ENCODE measurements at regions not wholly inside any gene's neighbourhood (a gene's known extent, or its start where the extent isn't known, plus 50 kb on each side); places are given as distances from the start of the nearest gene placed in this dataset.

- no peak for ATAC-seq
These were observed 191.3 kb downstream of the MID1IP1 start for GRCh38 chrX:38992441-38993096.

- ATAC-seq = no peak
These were observed 192.2 kb downstream of the MID1IP1 start for GRCh38 chrX:38993500-38993899.

GRCh38 chrX:38999099-38999498 is 197.8 kb downstream of the MID1IP1 start:
- ATAC-seq = no peak

GRCh38 chrX:38999967-39000745 is 198.9 kb downstream of the MID1IP1 start:
- no peak for ATAC-seq

- no peak for ATAC-seq
These were observed 199.5 kb downstream of the MID1IP1 start for GRCh38 chrX:39000802-39001201.

GRCh38 chrX:39002466-39002865 is 201.2 kb downstream of the MID1IP1 start:
- ATAC-seq = no peak

GRCh38 chrX:39008549-39008948 is 207.3 kb downstream of the MID1IP1 start:
- ATAC-seq = no peak

GRCh38 chrX:39011454-39012221 is 210.4 kb downstream of the MID1IP1 start:
- peak; percentile 74 for ATAC-seq

- ATAC-seq = no peak
These were observed 211.4 kb downstream of the MID1IP1 start for GRCh38 chrX:39012621-39013111.

- ATAC-seq = no peak
These were observed 215.3 kb downstream of the MID1IP1 start for GRCh38 chrX:39016556-39016955.

- ATAC-seq = no peak
These were observed 215.8 kb downstream of the MID1IP1 start for GRCh38 chrX:39017077-39017476.

- ATAC-seq = no peak
These were observed 216.5 kb downstream of the MID1IP1 start for GRCh38 chrX:39017716-39018115.

- ATAC-seq = no peak
These were observed 217.3 kb downstream of the MID1IP1 start for GRCh38 chrX:39018541-39018940.

- ATAC-seq = no peak
These were observed 217.8 kb downstream of the MID1IP1 start for GRCh38 chrX:39019056-39019455.

- ATAC-seq = no peak
These were observed 218.9 kb downstream of the MID1IP1 start for GRCh38 chrX:39020051-39020669.

GRCh38 chrX:39022106-39022505 is 220.8 kb downstream of the MID1IP1 start:
- no peak for ATAC-seq

GRCh38 chrX:39029221-39029620 is 228.0 kb downstream of the MID1IP1 start:
- no peak for ATAC-seq

- no peak for ATAC-seq
These were observed 229.4 kb downstream of the MID1IP1 start for GRCh38 chrX:39030636-39031035.

GRCh38 chrX:39039890-39040289 is 238.6 kb downstream of the MID1IP1 start:
- no peak for ATAC-seq

GRCh38 chrX:39043838-39044550 is 242.7 kb downstream of the MID1IP1 start:
- no peak for ATAC-seq

- no peak for ATAC-seq
These were observed 245.9 kb downstream of the MID1IP1 start for GRCh38 chrX:39047174-39047573.

- no peak for ATAC-seq
These were observed 248.7 kb downstream of the MID1IP1 start for GRCh38 chrX:39049975-39050374.

Data from esophagus mucosa (tissue), 1 donor.